Astrocyte of the spinal cord (primary cell): ENCODE measurements at regions not wholly inside any gene's neighbourhood (a gene's known extent, or its start where the extent isn't known, plus 50 kb on each side); places are given as distances from the start of the nearest gene placed in this dataset.
"Not testable (repeated sequence)": the region's sequence is repeated elsewhere in the genome, so short reads cannot be mapped to it uniquely, and the experiment has no call there.

ENCODE experiments used
- DNase-seq: peaks from one replicate; pipeline ENCODE4 v3.0.0; 2011; ENCODE audit warnings: low read depth, low spot score
- H3K4me3 ChIP-seq: 2 replicates; pipeline ENCODE4 v1.5.1; 2011; ENCODE audit warnings: low read depth, mild to moderate bottlenecking, low read length, moderate library complexity
- CTCF ChIP-seq: IDR thresholded peaks from 2 replicates; pipeline ENCODE4 v1.5.1; 2012; ENCODE audit warnings: low read depth, mild to moderate bottlenecking, low read length, inconsistent platforms
- in situ Hi-C: cut with HindIII; loops from 2 replicates; pipeline ENCODE4 v1.10.0; 2017; ENCODE audit warnings: low sequenced_read_pairs

- no peak for DNase-seq
- in situ Hi-C loops, result no loop called here
- no peak for TF ChIP-seq CTCF
- no peak overlapping the region for H3K4me3 ChIP-seq
Measured at GRCh38 chr9:108039493-108039892, 549.9 kb upstream of the KLF4 start.

- no peak for TF ChIP-seq CTCF
- no peak for DNase-seq
- in situ Hi-C loops, result no loop called here
- H3K4me3 ChIP-seq, result no peak overlapping the region
Measured at GRCh38 chr9:108039012-108039411, 549.4 kb upstream of the KLF4 start.

- no peak overlapping the region for H3K4me3 ChIP-seq
- in situ Hi-C loops, result no loop called here
- no peak for TF ChIP-seq CTCF
- no peak for DNase-seq
Measured at GRCh38 chr9:108035487-108035886, 545.9 kb upstream of the KLF4 start.

DNA sequence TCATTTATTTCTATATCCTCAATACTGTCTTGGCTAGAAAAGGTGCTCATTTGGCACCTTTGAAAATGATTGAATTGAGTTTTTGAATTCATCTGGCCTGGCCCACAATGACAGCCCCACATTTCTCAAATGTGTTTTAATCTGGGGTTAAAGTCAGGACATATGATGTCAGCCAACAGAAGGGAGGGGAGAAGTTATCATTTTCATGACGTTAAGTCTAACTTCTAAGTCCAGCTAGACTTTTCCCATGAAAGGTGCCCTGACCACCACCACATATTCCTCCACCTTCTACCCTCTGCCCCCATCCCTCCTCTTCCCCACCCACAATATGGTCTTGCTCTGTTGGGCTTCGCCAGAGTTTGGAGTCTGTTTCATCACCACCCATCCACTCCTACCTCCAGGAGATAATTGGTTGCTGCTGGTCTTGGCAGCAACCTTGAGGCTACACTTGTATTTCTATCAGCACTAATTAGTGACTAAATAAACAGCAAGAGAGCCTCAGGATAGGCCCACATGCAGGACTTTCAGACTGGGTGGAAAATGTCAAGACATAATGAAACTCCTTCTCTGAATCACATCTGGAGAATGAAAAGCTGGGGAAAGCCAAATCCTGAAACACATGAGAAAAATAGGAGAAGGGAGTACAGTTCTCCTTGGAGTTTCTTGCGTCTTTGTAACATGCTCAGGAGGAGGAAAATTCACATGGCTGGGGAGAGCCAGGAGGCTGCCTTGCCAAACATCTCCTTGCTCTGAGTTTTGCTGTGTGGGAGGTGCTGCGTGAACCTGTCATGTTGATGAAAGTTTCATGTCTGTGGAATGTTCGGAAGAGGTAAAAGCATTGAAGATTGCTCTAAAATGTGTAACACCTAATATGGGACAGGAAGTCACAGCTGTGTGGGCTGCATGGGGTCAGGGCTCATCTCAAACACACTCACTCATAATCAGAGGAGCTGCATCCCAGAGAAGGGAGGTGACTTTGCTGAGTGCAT is 544.7 kb upstream of the KLF4 start:
- DNase-seq, result no peak
- in situ Hi-C loops, result no loop called here
- H3K4me3 ChIP-seq, result no peak overlapping the region
- no peak for TF ChIP-seq CTCF

DNA sequence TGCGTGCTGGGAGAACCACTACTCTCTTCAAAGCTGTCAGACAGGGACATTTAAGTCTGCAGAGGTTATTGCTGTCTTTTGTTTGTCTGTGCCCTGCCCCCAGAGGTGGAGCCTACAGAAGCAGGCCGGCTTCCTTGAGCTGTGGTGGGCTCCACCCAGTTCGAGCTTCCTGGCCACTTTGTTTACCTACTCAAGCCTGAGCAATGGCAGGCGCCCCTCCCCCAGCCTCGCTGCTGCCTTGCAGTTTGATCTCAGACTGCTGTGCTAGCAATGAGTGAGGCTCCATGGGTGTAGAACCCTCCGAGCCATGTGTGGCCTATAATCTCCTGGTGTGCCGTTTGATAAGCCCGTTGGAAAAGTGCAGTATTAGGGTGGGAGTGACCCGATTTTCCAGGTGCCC is 542.5 kb upstream of the KLF4 start:
- in situ Hi-C loops, H3K4me3 ChIP-seq, DNase-seq: not testable (repeated sequence)

DNA sequence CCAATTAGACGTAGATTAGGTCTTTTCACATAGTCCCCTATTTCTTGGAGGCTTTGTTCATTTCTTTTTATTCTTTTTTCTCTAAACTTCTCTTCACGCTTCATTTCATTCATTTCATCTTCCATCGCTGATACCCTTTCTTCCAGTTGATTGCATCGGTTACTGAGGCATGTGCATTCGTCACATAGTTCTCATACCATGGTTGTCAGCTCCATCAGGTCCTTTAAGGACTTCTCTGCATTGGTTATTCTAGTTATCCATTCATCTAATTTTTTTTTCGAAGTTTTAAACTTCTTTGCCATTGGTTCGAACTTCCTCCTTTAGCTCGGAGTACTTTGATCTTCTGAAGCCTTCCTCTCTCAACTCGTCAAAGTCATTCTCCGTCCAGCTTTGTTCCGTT is 541.7 kb upstream of the KLF4 start:
- DNase-seq, in situ Hi-C loops: not testable (repeated sequence)

GRCh38 chr9:108026718-108027117 is 537.1 kb upstream of the KLF4 start:
- DNase-seq, H3K4me3 ChIP-seq, in situ Hi-C loops: not testable (repeated sequence)

More for the DNA sequence above, 541.7 kb upstream of the KLF4 start:
- H3K4me3 ChIP-seq, result not testable (repeated sequence)

GRCh38 chr9:108024604-108025003 is 535.0 kb upstream of the KLF4 start:
- no peak overlapping the region for H3K4me3 ChIP-seq
- in situ Hi-C loops, result no loop called here
- TF ChIP-seq CTCF, result no peak
- DNase-seq, result no peak
